Right lobe of liver (tissue), 4 donors: ENCODE measurements at regions not wholly inside any gene's neighbourhood (a gene's known extent, or its start where the extent isn't known, plus 50 kb on each side); places are given as distances from the start of the nearest gene placed in this dataset.

Experiments
- CTCF ChIP-seq, 4 donors: fragments of 200-600 bp in 3 of 4; fragments of 450-650 bp in 1 of 4; IDR thresholded peaks; one replicate each; pipeline versions ENCODE4 v1.5.1 to v1.8.0; 2016 to 2022; ENCODE audit warnings: antibody characterized with exemption in 4 of 4, mild to moderate bottlenecking in 2 of 4
- POLR2A ChIP-seq: fragments of 450-650 bp; IDR thresholded peaks from one replicate; pipeline ENCODE4 v1.6.1; 2017; ENCODE audit warnings: antibody characterized with exemption, mild to moderate bottlenecking
- donor health status: DM: no; HTN: no; CAD: no.
- donor health status: DM: no; HTN: no; CAD: no.
- donor health status: DM: no; HTN: yes; CAD: no.

DNA sequence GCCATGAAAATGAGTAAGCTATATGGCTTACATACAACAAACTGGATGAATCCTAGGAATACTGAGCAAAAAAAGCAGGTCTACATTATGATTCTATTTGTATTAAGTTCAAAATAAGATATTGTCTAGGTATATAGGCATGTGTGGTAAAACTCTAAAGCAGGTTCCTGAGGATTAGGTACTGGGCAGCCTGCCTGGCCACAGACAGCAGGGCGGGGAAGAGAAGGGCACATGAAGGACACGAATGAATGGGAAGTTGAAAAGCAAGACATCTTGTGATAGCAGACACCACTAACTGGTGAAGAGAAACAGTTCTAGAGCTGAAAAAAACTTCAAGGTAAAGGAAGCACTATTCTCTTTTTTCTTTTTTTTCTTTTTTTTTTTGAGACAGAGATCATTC lies 72.6 kb upstream of the SLC4A11 start:
- TF ChIP-seq CTCF (IDR thresholded peaks at IDR 0.05), result no peak
- no peak for TF ChIP-seq POLR2A
